GM23248 (cell line): ENCODE measurements at regions not wholly inside any gene's neighbourhood (a gene's known extent, or its start where the extent isn't known, plus 50 kb on each side); places are given as distances from the start of the nearest gene placed in this dataset.

Source experiments
- EZH2 ChIP-seq: fragments of 200-600 bp; sonication (generic); IDR thresholded peaks from 2 replicates; pipeline ENCODE4 v1.6.1; 2018; ENCODE audit warnings: antibody characterized with exemption, mild to moderate bottlenecking; ENCODE audit not compliant: insufficient read depth, poor library complexity, severe bottlenecking
- EZH2phosphoT487 ChIP-seq: fragments of 200-600 bp; sonication (generic); IDR thresholded peaks from 2 replicates; pipeline ENCODE4 v1.6.1; 2018; ENCODE audit warnings: antibody characterized with exemption, moderate library complexity, mild to moderate bottlenecking, low read depth; ENCODE audit not compliant: insufficient read depth

GRCh38 chr9:110049699-110050450 is 158.1 kb downstream of the C9orf152 start:
- no peak for TF ChIP-seq EZH2
- TF ChIP-seq EZH2phosphoT487: no peak
